ENCODE measurements at regions not wholly inside any gene's neighbourhood (a gene's known extent, or its start where the extent isn't known, plus 50 kb on each side); places are given as distances from the start of the nearest gene placed in this dataset.

GRCh38 chr3:182530316-182530715 lies 263.0 kb upstream of the ATP11B start:
- Histone ChIP-seq H3K4me3 (ENCODE audit: insufficient read depth, low read depth, low read length) (no peak overlapping the region), H2AK5ac (ENCODE audit: low read depth, low read length) (no peak overlapping the region), H3K56ac (ENCODE audit: extremely low read depth, insufficient read depth, low read length) (no peak overlapping the region), H3K4me2 (ENCODE audit: low read depth, low read length) (no peak overlapping the region), H3K27ac (ENCODE audit: insufficient read depth, low read length) (no peak overlapping the region), H3K9ac (ENCODE audit: low read depth, low read length) (no peak overlapping the region), H2BK5ac (ENCODE audit: low read depth, low read length, poor library complexity, severe bottlenecking) (no peak overlapping the region), H3K18ac (ENCODE audit: low read depth, low read length) (no peak overlapping the region), H4K5ac (ENCODE audit: low read depth, low read length) (no peak overlapping the region), H3K79me1 (ENCODE audit: low read depth in 1 of 2, low read length in 2 of 2) (no peaks in the 10 kb centered on the region), H3K9me1 (ENCODE audit: insufficient read depth, low read length) (no peaks in the 10 kb centered on the region), H4K91ac (ENCODE audit: insufficient read depth, low read depth, low read length) (no peak overlapping the region), H3K23ac (ENCODE audit: low read depth, low read length) (no peak overlapping the region), H4K8ac (ENCODE audit: low read depth in 2 of 2, low read length in 2 of 2) (no peak overlapping the region), H2BK20ac (ENCODE audit: low read depth, low read length) (no peak overlapping the region), H2BK120ac (ENCODE audit: low read depth, low read length) (no peak overlapping the region), H4K20me1 (ENCODE audit: insufficient read depth, low read length) (no peaks in the 10 kb centered on the region), H3K36me3 (ENCODE audit: control insufficient read depth, insufficient read depth, low read length) (no peaks in the 10 kb centered on the region), H3K9me3 (ENCODE audit: control insufficient read depth, insufficient read depth, low read length) (peaks cover 15% of the 10 kb centered on the region), H2AFZ (replicated peaks; ENCODE audit: low read length, poor library complexity) (no peak overlapping the region), H2AK9ac (replicated peaks; ENCODE audit: low read depth, low read length, poor library complexity) (no peak overlapping the region), H2BK15ac (ENCODE audit: low read depth, low read length) (no peak overlapping the region), H3K27me3 (ENCODE audit: control insufficient read depth, insufficient read depth, low read length) (no peaks in the 10 kb centered on the region), H3K14ac (replicated peaks; ENCODE audit: low read depth, low read length) (no peak overlapping the region), H3K4ac (ENCODE audit: low read depth, low read length) (no peak overlapping the region), H3K4me1 (ENCODE audit: control insufficient read depth, insufficient read depth, low read length) (no peaks in the 10 kb centered on the region)
- CTCF ChIA-PET: no interaction called here
- dilution Hi-C loops (cut with HindIII; ENCODE audit: low sequenced_read_pairs, unreplicated experiment): no loop called here
- intact Hi-C loops (cut with micrococcal nuclease): no loop called here
- no CpG with 5 or more reads among the region's 3 CpGs for WGBS, 2 experiments (ENCODE audit: extremely low coverage in 2 of 2, insufficient read length in 1 of 2)
- TF ChIP-seq MXI1 (IDR thresholded peaks at IDR 0.05; ENCODE audit: borderline replicate concordance, low read depth, low read length) (no peak), NFE2L2 (IDR thresholded peaks at IDR 0.05; ENCODE audit: low read depth, low read length) (no peak), BHLHE40 (IDR thresholded peaks at IDR 0.05; ENCODE audit: low read depth, low read length) (no peak), POLR2A (IDR thresholded peaks at IDR 0.05; ENCODE audit: low read depth, low read length) (no peak), MAZ (IDR thresholded peaks at IDR 0.05; ENCODE audit: borderline replicate concordance, low read depth, low read length) (no peak), RAD21 (IDR thresholded peaks at IDR 0.05; ENCODE audit: low read length) (no peak), CHD1 (IDR thresholded peaks at IDR 0.05; ENCODE audit: low read depth, low read length) (no peak), RCOR1 (IDR thresholded peaks at IDR 0.05; ENCODE audit: insufficient replicate concordance, low read length) (no peak), MAFK (IDR thresholded peaks at IDR 0.05; ENCODE audit: low read depth, low read length) (no peak), RFX5 (IDR thresholded peaks at IDR 0.05; ENCODE audit: low read depth, low read length) (no peak), USF2 (IDR thresholded peaks at IDR 0.05; ENCODE audit: low read depth, low read length) (no peak), FOS (IDR thresholded peaks at IDR 0.05; ENCODE audit: low read depth, low read length) (no peak), CEBPB (IDR thresholded peaks at IDR 0.05; ENCODE audit: low read depth, low read length) (no peak), SMC3 (IDR thresholded peaks at IDR 0.05; ENCODE audit: low read depth, low read length) (no peak), CTCF (conservative IDR thresholded peaks at IDR 0.05; ENCODE audit: low read depth, low read length) (no peak)
- TF ChIP-seq, protein P1, sequence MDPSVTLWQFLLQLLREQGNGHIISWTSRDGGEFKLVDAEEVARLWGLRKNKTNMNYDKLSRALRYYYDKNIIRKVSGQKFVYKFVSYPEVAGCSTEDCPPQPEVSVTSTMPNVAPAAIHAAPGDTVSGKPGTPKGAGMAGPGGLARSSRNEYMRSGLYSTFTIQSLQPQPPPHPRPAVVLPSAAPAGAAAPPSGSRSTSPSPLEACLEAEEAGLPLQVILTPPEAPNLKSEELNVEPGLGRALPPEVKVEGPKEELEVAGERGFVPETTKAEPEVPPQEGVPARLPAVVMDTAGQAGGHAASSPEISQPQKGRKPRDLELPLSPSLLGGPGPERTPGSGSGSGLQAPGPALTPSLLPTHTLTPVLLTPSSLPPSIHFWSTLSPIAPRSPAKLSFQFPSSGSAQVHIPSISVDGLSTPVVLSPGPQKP (IDR thresholded peaks at IDR 0.05; ENCODE audit: borderline replicate concordance, low read depth, low read length): no peak
- BruUV-seq (replicated peaks): no TSS peak
- ATAC-seq (ENCODE audit: low read depth): no peak
- in situ Hi-C loops (cut with MboI; ENCODE audit: low sequenced_read_pairs): no loop called here
- POLR2A ChIA-PET (ENCODE audit: unreplicated experiment): no interaction called here
- no peak for DNase-seq
